NCI-H128 (cell line): ENCODE measurements at regions not wholly inside any gene's neighbourhood (a gene's known extent, or its start where the extent isn't known, plus 50 kb on each side); places are given as distances from the start of the nearest gene placed in this dataset.

ENCODE experiments used
- DNase-seq: peaks from one replicate; lab custom pipeline; 2025; ENCODE audit not compliant: unreplicated experiment; lab: John Stamatoyannopoulos, UW

- DNase-seq = no peak
Observed at GRCh38 chr17:33511670-33512069, 218.6 kb upstream of the ASIC2 start.

GRCh38 chr17:33512113-33512512 lies 219.0 kb upstream of the ASIC2 start:
- no peak for DNase-seq

- no peak for DNase-seq
Observed at GRCh38 chr17:33513769-33514168, 220.7 kb upstream of the ASIC2 start.

- DNase-seq = no peak
Observed at GRCh38 chr17:33514369-33514768, 221.3 kb upstream of the ASIC2 start.

- DNase-seq = no peak
Observed at GRCh38 chr17:33515974-33516373, 222.9 kb upstream of the ASIC2 start.

- DNase-seq = no peak
Observed at GRCh38 chr17:33516645-33517044, 223.6 kb upstream of the ASIC2 start.

GRCh38 chr17:33517746-33518145 lies 224.7 kb upstream of the ASIC2 start:
- DNase-seq = no peak

GRCh38 chr17:33519692-33520091 lies 226.6 kb upstream of the ASIC2 start:
- DNase-seq = no peak

- no peak for DNase-seq
Observed at GRCh38 chr17:33520426-33521330, 227.6 kb upstream of the ASIC2 start.

- no peak for DNase-seq
Observed at GRCh38 chr17:33521784-33522183, 228.7 kb upstream of the ASIC2 start.

GRCh38 chr17:33522623-33523022 lies 229.5 kb upstream of the ASIC2 start:
- no peak for DNase-seq

- DNase-seq = no peak
Observed at GRCh38 chr17:33523577-33523981, 230.5 kb upstream of the ASIC2 start.

GRCh38 chr17:33525186-33525585 lies 232.1 kb upstream of the ASIC2 start:
- no peak for DNase-seq

GRCh38 chr17:33526717-33527116 lies 233.6 kb upstream of the ASIC2 start:
- no peak for DNase-seq

GRCh38 chr17:33527290-33527689 lies 234.2 kb upstream of the ASIC2 start:
- no peak for DNase-seq

GRCh38 chr17:33528846-33529245 lies 235.8 kb upstream of the ASIC2 start:
- DNase-seq = no peak

- no peak for DNase-seq
Observed at GRCh38 chr17:33529816-33530215, 236.7 kb upstream of the ASIC2 start.

GRCh38 chr17:33531311-33531710 lies 238.2 kb upstream of the ASIC2 start:
- no peak for DNase-seq

- DNase-seq = no peak
Observed at GRCh38 chr17:33534087-33534486, 241.0 kb upstream of the ASIC2 start.

GRCh38 chr17:33545124-33545523 lies 252.0 kb upstream of the ASIC2 start:
- no peak for DNase-seq

GRCh38 chr17:33550261-33550660 lies 257.2 kb upstream of the ASIC2 start:
- DNase-seq = no peak

GRCh38 chr17:33551075-33551474 lies 258.0 kb upstream of the ASIC2 start:
- DNase-seq = no peak

GRCh38 chr17:33551911-33552310 lies 258.8 kb upstream of the ASIC2 start:
- no peak for DNase-seq
